Nucleus accumbens (tissue), 56 donors: ENCODE measurements at regions not wholly inside any gene's neighbourhood (a gene's known extent, or its start where the extent isn't known, plus 50 kb on each side); places are given as distances from the start of the nearest gene placed in this dataset.

Experiments
- DNase-seq, 56 donors: peaks; one replicate each; lab custom pipeline; 2025; lab: John Stamatoyannopoulos, UW

DNA sequence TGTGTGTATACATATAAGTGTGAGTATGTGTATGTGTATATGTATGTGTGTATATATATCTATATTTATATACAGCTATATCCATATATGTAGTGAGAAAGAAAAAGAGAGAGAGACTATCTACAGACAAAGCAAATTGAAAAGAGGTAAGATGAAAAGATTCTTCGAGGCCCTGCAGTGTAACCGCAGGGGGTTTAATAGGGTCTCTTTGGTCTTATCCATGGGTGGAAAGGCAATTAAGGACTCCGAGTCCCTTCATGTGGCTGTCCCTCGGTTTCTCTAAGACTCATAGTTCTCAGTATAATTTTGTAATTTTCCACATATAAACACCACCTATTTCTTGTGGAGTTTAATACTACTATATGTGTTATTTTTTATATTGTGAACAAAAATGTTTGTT, 50.6 kb upstream of the JAZF1 start:
- no peak for DNase-seq

DNA sequence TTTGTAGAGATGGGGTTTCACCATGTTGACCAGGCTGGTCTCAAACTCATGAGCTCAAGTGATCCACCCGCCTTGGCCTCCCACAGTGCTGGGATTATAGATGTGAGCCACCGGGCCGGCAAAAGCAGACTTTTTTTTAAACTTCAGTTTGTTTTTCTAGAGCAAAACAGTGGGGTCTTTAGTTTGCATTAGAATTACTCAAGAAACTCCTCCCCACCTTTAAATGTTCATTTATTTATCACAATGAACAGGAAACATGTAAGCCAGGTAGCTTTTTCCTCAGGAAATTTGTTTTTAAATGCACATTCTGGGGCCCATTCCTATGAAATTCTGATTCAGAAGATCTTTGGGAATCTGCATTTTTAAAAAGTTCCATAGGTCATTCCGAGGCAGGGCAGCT, 56.0 kb upstream of the JAZF1 start:
- DNase-seq: no peak

DNA sequence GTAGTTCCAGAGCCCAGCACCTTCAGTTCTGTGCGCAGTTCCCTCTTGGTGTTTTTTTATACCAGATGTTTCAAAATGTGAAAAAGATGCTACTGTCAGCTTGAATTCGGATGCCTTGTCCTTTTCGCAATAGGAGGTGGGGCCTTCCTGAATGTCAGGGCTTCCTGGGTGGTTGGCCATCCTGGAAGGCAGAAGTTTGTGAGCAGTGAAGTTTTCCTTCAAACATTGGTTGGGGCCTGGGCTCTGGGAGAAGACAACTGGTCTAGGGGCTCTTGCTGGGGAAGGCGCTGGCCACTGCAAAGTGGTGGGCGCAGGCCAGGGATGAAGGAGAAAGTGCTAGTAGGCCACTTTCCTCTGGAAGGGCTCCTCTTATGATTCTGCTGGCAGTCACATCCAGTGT, 56.8 kb upstream of the JAZF1 start:
- DNase-seq: no peak

GRCh38 chr7:28239823-28240204, 59.2 kb upstream of the JAZF1 start:
- no peak for DNase-seq

- DNase-seq: no peak
Observed at GRCh38 chr7:28240481-28240880, 59.9 kb upstream of the JAZF1 start.

GRCh38 chr7:28243861-28244260, 63.3 kb upstream of the JAZF1 start:
- no peak for DNase-seq

DNA sequence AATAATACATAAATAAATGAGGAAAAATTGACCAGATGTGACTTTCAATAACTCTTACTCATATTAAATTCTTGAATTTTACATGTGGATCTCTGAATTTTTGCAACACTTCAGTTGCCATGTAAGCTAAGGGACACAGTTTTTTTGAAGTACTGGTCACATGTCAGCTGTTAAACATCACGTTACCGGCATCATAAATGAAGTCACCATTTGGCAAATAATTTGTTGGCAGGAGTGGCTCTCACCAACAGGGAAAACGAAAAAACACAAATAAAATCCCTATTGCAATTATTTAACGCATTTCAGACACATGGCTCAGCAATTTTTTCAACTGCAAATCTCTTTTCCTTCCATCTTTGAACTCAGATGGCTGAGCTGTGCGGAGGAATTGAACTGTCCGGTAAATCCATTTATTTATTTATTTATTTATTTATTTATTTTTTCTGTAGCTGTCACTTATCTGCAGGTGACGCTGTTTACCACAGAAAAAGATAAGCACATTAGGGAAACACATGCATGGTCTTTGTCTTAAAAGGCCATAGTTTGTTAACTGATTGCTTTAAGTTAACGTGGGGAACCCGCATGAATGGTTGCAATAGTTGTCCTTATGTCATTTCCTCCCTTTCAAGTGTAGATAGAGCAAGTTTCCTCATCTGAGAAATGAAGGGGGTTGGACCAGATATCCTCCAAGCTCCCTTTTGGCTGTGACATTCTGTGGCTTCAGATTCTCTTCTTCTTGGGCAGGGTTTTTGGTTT, 64.7 kb upstream of the JAZF1 start:
- no peak for DNase-seq

GRCh38 chr7:28246921-28247461, 66.4 kb upstream of the JAZF1 start:
- no peak for DNase-seq

- DNase-seq: no peak
Observed at GRCh38 chr7:28258240-28258639, 77.6 kb upstream of the JAZF1 start.

- DNase-seq: no peak
Observed at GRCh38 chr7:28260969-28261368, 80.4 kb upstream of the JAZF1 start.

DNA sequence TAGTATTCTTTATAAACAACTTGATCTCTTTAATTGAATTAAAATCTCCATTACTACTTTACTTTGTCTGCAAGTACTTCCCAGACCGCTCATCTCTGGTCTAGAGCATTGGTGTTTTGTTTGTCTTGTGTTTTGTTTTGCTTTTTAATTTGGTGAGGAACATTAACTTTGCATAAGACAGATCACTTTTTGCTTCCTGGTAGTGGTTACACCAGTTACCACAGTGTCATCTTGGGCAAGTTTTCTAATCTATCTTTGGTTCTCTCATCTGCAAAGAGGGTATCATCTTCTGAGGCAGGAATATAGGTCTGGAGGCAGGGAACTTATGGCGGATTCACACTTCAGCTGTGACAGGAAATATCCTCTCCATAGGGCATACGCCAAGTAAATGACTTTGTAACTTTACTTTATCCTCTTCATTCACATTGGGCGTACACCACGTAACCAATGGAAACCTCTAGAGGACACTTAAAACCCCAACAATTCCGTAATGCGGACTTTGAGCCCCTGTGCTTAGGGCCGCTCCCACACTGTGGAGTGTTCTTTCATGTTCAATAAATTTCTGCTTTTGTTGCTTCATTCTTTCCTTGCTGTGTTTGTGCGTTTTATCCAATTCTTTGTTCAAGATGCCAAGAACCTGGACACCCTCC, 83.2 kb upstream of the JAZF1 start:
- no peak for DNase-seq

GRCh38 chr7:28266402-28266801, 85.8 kb upstream of the JAZF1 start:
- no peak for DNase-seq

DNA sequence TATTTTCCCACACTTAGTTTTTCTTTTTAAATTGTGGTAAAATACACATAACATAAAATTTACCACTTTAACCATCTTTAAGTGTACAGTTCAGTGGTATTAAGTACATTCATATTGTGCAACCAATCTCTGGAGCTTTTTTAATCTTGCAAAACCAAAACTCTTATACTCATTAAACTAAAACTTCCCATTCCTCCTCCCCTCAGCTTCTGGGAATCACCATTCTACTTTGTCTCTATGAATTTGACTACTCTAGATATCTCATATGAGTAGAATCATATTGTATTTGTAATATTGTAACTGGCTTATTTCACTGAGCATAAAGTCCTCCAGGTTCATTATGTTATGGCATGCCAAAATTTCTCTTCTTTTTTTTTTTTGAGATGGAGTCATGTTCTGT, 86.4 kb upstream of the JAZF1 start:
- DNase-seq: no peak

DNA sequence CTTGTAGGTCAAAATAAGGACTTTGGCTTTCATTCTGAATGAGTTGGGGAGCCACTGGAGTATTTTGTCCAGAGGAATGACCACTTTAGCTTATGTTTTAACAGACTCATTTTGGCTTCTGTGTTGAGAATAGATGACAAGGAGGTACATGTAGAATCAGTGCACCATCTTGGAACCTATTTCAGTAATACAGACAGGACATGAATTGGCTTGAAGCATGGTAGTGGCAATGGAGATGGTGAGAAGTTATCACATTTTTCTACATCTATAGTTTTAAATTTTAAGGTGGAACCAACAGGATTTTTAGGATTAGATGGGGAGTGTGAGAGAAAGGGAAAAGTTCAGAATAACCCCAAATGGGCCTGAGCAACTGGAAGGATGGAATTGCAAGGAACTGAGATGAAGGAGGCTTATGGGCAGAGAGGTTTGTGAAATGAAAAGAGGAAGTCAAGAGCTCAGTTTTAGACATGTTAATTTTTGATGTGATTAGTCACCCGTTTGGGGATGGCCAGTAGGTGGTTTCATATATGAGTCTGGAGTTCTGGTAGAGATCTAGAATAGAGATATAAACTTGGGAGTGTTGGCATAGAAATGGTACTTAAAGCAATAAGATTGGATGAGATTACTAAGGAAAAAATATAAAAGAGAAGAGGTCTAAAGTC, 89.2 kb upstream of the JAZF1 start:
- DNase-seq: no peak

GRCh38 chr7:28270536-28270935, 89.9 kb upstream of the JAZF1 start:
- DNase-seq: no peak

DNA sequence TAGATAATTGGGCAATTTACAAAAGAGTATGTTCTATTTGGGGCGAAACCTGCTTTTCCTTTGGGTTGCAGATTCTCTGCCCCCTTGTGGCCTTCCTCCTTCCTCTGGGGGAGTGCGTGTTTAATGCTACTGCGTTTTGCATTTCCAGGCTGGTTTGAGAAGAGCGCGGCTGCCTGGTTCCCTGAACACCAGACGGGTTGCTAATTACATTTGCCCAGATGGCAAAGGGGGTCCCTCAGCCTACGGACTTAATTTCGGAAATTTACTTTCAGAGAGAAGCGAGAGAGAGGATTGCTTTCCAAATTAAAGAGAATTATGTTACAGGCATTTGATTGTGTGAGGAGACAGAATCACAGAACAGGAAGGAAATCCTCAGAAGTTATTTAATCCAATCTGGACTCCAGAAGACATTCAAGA, 91.9 kb upstream of the JAZF1 start:
- peak in 43 of 56 donors; percentile 1 to 72 (median 30) for DNase-seq

DNA sequence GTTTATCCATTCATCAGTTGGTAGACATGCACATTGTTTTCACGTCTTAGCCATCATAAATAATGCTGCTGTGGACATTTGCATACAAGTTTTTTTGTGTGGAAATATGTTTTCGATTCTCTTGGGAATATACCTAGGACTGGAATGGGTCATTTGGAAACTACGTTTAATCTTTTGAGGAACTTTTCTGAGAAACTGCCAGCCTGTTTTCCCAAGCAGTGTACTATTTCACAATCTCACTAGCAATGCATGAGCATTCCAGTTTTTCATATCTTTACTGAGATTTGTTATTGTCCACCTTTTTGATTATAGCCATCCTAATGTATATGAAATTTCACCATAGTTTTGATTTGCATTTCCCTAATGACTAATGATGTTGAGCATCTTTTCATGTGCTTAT, 95.7 kb upstream of the JAZF1 start:
- no peak for DNase-seq

DNA sequence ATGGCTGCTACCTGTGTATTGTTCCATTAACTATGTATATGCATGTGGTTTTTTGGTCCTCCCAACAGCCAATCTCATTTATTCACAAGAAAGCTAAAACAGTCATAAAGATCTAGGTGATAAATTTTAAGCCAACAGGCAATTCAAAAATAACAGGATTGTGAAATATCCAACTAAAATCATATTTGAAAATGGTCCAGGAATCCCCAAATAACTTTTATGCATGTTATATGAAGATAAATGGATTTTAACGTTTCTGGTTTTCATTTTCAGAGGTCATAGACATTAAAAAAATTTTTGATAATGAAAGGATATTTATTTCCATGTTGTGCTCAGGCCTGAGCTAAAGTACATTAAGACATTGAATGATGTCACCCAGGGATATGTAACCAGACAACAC, 96.8 kb upstream of the JAZF1 start:
- DNase-seq: no peak

GRCh38 chr7:28277958-28278357, 97.4 kb upstream of the JAZF1 start:
- no peak for DNase-seq

- no peak for DNase-seq
Observed at GRCh38 chr7:28280516-28280915, 99.9 kb upstream of the JAZF1 start.

- DNase-seq: no peak
Observed at GRCh38 chr7:28290496-28290895, 109.9 kb upstream of the JAZF1 start.

DNA sequence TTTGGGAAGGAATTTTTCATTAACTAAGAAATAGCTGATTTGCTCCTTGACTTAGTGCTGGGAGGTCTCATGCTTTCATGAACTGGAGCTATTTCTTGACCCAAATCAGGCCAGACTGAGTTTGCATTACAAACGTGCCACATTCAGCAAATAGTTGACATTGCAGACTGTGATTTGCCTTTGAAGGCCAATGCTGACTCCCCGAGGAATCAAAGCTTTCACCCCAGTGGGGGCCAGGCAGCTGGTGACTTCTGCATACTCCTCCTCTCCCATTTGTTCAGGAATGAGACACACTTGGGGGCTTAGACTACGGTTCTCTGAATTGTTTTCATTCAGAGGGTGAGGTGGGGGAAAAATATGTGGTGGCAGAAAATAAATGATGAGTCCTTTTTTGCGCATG, 111.0 kb upstream of the JAZF1 start:
- DNase-seq: no peak
